Medulla oblongata (tissue), 1 donor: ENCODE measurements at regions not wholly inside any gene's neighbourhood (a gene's known extent, or its start where the extent isn't known, plus 50 kb on each side); places are given as distances from the start of the nearest gene placed in this dataset.
A peak's percentile ranks its signal among the peaks of the same experiment; 100 is the strongest.

Source experiments
- DNase-seq: peaks from one replicate; pipeline ENCODE4 v3.0.0-alpha.2; 2015; ENCODE audit errors: extremely low spot score

DNA sequence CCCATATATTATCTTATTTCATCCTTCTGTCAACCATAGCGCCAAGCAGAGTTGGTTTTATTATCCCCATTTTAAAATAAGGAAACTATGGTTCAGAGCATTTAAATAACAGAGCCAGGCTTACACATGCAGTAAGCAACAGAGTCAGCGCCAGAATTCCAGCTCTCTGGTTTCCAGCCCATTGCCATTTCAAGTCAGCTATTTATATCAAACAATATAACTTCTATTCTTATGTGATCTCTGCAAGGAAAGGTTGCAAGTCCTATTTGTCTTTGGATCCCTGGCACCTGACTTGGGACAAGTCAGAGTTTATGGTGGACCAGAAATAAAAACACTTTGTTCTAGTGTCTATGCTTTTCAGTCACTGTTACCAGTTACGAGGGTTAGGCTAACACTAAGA lies 174.1 kb upstream of the EEA1 start:
- no peak for DNase-seq

DNA sequence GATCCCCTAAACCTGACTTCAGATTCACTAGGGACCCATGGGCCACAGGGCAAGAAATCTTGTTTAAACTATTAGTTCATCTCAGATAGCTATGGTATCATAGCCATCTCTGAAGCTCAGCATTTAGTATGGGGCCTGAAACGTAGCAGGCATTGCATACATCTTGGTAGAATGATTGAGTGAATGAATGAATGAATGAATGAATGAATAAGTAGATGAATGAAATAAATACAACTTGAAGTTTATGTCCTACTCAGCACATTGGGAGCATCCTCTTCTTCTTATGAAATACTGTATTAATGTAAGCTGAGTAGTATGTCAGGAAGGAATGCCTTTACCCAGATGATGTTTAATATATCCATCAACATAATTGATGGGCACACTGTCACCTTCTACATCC lies 175.4 kb upstream of the EEA1 start:
- DNase-seq: no peak

DNA sequence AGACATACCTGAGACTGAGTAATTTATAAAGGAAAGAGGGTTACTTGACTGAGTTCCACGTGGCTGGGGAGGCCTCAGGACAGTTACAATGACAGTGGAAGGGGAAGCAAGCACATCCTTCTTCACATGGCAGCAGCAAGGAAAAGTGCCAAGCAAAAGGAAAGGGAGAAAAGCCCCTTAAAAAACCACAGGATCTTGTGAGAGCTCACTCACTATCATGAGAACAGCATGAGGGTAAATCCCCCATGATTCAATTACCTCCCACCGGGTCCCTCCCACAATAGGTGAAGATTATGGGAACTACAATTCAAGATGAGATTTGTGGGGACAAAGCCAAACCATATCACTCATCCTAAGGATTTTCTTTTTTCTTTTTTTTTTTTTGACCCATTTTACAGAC lies 177.8 kb upstream of the EEA1 start:
- DNase-seq: no peak

DNA sequence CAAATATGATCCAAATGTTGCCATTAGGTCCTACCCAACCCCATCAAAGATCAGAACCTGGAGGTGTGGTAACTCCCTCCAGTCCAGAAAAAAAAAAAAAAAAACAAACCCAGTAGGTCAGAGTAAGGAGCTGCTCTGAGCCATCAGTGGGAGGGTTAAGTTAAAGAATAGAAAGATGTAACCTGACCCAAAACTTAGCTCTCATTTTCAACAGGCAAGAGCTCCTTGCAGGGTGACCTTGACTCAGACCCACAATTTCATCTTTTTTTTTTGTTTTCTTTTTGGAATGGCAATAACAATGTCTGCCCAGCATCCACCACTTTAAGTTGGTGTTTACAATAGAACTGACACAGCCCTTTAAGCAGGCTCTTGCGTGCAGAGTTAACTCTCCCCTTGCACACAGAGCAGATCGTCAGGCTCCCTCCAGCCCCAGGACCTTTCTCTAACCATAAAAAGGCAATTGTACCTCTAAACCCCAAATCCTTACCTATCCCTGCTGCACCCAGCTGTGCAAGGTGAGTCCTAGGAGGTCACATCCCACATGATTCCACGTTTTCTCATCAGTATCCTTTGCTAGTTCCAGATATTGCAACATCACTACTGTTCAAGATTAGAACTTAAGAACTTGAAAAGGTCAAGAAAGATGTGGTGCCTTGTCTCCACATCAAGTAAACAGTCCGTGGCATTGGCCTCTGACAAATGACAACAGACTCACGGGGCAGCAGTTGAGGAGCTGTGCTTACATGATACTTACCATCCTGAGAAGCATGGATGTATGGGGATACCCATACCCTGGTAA lies 178.6 kb upstream of the EEA1 start:
- no peak for DNase-seq

DNA sequence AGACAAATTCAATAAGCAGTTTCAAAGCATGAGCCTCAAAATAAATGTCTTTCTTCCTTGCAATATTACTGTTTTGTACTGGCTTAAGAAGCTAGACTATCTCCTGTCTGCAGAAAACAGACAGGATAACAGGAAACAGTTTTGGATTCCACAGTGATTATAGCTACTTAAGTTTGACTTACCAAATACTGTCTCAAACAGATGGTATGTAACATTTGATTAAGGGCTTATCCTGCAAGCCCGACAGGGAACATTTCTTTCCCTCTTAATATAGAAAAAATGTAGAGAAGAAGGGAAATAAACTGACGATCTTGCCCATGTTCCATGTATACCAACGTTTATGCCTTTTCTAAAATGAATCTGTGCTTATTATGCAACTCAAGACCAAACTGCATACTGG lies 179.9 kb upstream of the EEA1 start:
- no peak for DNase-seq

DNA sequence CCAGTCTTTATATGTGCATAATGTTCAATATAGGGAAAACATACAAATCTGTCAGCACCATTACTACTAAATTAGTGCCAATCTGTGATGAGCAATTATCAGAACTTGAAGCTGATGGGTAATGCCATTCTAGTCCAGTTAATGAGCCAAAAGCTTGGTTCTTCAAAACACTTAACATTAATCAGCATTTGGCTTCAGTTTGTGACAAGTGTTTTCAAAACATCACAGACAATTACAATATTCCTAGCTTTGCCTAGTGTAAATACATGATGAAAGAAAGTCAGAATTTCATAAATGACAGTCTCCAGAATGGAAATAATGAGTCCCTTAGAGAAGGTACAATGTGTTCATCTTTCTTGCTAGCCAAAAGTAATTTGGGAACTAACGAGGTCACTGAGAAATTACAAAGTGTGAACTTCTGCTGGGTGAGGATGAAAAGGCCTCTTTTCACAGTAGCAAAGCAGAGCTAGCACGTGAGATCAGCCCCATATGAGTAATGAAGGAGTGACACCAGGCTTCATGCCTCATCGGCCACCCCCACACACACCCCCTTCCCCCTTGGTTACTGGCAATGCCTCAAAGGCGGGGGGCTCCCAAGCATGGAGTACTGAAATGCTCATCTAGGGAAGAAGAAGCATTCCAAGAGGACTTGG lies 180.6 kb upstream of the EEA1 start:
- DNase-seq: no peak

DNA sequence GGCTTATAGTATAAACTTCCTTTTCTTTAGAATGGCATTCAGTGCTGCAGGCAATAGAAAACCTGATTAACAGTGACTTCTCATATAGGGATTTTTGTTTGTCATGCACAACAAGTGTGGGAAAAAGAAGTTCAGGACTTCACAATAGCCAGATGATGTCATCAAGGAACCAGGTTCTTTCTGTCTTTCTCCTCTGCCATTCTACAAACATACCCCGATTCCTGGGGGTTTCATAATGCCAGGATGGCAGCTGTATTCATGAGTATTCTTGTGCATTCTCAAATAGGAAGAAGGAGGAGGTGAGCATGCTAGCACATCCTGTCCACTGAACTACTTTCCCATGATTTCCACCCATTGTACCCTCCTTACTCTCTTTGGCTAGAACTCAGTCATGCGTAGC lies 182.7 kb upstream of the EEA1 start:
- DNase-seq: no peak

DNA sequence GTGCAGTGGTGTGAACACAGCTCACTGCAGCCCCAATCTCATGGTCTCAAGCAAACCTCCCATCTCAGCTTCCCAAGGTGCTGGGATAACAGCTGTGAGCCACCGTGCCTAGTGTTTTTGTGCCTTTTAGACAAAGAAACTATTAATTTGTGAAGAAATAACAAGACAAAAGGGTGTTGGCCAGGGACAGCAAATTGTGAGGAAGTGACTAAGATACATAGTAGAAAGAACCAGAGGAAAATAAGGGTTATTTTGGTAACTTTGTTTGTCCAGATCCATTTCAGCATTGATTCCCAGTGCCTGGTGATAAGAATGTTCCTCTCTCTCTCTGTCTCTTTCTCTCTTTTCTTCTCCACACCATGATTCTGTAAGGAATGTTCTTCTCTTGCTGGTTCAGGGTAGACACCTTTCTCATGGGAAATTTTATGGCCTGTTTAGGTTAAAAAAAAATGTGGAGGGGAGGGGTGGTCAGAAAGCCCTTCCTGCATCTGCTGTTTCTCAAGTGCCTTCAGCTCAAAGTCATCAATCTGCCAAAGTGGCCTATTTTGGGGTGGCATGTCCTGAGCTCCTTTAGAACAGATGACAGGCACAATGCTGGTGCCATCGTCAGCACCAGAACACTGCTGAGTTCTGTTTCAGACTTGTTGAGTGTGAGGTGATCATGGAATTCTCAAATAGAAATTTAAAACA lies 184.4 kb upstream of the EEA1 start:
- DNase-seq: no peak

DNA sequence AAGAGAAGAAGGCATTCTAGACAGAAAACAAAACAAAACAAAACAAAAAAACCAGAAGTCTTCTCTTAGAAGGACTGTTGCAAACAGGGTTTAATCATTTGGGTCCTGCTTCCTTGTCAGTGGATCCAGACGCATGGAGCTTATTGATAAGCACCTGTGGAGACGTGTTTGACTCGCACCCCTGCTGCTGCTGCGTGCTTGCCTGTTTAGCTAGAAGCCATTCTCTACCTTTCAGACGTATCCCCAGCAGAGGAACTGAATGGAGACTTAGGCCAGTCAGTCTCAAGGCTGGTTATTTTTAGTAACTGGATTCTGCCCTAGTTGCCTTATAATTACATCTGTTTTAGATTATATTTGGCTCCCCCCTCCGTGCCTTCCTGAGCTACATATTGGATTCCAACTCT lies 186.1 kb upstream of the EEA1 start:
- no peak for DNase-seq

DNA sequence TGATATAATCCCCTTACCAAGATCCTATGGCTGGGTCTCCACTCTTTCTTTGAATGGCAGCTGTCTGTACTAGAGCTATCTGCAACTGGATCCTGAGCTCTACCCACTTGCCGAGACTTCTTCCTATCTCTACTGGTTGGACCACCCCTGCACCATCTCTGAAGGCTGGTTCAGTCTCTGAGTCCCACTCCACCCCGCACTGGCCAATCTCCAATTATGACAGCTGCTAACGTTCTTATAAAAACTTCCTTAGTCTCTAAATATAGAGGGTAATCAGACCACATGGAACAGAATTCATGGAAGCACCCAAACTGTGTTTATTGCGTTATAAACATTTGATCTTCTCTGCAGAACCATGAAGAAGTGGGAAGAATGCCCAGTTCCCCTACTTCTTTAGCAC lies 186.6 kb upstream of the EEA1 start:
- DNase-seq: no peak

DNA sequence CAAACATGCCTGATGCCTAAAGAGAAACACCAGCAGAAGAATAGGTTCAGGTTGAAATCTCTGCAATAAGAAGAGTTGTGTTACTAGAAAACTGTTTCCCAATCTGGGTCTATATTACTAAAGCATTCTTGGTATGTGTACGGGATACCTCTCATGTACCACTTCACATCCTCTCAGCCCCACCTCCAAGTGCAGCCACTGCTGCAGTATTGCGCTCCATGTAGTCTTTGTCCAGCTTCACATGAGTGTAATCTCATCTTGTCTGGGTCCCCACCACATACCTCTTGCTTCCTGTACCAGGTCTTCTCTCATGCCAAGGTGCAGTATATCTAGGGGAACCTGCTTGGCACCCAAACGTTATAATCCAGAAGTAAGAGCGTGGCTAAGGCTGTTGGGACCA lies 187.5 kb upstream of the EEA1 start:
- no peak for DNase-seq

DNA sequence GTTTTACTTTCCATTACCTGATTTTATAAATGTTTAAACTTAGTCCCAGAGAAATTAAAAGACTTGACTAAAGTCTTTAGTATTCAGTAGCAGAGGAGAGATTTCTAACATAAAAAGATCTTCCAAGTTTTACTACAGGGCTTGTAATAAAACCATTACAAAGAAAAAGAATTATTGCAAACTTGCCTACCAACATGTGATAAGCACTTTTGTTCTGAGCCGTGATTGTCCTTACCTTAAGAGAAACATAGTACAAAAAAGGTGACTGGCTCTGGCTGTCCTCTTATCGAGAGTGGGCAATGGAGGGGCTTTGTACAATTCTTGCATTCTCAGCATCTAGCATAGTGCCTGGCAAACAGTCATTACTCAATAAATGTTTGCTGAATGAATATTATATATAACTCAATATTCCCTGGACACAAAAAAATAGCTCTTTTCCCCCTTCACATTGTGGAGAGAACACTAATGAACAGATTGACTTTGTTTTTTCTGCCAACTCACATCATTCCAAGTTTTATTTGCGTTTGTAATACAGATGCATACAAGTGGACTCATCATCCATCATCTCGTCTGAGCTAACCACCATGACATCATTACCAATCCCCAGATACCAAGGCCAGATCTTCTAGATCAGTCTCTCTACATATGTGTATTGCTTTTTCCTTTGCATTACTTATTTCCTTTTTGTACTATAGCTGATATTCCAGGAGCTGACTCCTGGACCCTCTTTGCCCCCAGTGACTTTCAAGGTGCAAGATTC lies 192.8 kb upstream of the EEA1 start:
- DNase-seq: no peak

DNA sequence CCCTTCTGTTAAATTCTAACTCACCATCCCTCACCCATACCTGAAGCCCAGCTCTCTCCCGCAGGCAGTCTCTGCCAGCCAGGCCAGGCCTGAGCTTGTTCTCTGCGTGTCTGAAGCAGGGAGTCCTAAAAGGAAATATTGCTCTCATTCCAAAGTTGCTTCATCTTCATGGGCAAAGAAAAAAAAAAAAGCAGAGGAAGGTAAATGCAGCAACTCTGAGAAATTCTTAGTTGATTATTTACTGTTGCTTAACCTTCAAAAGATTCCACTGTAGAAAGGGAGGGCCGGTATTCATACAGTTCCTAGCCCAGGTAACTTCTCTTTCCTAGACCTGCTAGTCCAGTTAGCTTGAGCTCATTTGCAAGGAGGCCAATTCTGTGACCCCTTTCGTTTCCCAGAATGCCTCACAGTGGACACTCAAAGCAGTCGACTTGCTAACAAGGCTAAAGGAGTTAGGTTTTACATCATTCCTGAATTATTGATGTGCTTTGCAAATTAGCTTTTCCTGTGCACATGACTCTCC lies 193.5 kb upstream of the EEA1 start:
- no peak for DNase-seq

DNA sequence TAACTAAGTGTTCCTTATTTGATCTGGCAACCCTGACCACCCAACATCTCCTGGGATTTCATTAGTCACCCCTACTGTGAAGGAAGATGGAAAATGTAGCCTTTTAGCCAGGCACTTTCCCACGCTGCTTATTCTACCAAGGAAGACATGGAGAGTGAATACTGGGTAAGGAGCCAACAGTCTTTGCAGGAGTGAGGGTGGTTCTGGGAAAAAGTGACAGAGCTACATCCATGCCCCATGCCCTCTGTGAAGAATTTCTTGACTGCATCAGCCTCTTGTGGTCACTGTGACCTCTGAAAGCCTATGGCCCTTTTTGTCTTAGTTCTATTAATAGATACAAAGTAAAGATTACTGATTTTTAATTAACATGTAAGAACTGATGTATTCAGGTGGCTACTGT lies 196.0 kb upstream of the EEA1 start:
- DNase-seq: no peak

DNA sequence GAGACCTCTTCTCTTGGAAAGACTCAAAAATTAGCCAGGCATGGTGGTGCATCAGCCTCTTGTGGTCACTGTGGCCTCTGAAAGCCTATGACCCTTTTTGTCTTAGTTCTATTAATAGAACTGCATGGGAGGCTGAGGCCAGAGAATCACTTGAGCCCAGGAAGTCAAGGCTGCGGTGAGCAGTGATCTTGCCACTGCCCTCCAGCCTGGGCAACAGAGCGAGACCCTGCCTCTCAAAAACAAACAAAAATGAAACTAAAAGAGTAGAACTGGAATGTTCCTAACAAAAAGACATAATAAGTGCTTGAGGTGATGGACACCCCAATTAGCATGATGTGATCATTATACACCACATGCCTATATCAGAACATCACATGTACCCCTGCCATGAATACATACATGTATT lies 197.0 kb upstream of the EEA1 start:
- no peak for DNase-seq

DNA sequence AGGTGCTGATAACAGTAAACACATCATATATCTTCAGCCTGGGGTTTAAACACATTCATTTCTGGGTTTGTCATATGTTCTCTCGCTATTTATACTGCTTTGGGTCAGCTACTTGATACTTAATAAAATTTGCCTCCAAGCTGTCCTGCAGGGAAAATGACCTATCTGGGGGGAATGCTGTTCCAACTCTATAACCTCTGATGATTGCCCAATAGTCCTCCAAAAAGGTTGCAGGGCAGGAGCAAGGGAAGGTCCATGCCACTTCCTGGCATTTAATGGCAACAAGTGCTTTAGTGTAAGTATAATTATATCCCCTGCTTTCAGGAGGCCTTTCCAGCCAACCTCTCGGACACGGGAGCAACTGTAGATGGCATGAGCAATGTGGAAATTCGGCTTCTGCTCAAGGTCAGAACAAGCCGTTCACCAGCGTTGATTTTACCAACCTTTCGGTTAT lies 198.0 kb upstream of the EEA1 start:
- DNase-seq: no peak

DNA sequence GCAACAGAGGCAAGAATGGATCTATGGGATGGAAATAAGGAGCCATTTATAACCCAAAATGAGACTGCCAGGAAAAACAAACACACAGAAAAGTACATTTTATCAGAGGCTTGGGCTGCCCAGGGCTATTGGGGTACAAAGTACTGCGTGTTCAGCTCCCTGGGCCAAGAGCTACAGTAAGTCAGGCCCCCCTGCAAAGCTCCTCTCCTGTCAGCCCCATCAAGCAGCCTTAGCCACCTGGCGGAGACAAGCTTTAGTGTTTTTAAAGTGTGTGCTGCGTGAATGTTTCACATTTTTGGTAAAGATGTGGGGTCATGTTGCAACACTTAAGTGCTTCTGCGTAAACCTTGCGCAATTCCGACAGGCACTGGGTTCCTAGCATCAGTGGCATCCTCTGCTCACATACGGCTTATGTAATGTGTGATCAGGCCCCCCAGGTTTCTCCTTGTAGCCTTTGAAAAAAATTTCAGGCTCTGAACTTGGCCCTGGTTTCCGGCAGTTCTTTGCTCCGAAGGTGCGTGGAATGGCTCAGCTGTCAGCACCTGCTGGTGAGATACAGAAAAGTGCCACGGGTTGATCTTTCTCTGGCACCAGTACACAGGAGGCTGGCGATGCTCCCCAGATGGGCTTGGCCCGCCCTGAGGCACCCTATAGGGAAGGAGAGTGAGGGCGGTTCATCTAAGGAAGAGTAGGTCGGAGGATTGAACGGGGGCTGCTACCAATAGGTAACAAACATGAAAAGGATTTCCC lies 198.7 kb upstream of the EEA1 start:
- DNase-seq: peak; percentile 14

DNA sequence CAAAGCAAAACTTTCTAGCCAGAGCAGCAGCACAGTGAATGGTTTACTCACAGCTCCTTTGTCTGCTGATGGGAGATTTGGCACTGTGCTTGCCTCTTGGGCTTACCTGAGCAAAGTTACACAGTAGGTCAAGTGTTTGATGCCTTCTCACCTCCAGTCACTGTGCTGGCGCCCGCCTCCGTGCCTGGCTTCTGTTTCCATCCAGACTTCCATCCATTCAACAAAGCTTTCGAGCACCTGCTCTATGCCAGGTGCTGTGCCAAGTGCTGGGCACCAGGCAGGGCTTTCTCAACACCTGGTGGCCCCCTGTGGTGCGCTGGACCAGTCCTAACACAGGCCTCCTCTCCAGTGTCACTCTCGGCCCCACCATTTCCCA lies 199.2 kb upstream of the EEA1 start:
- DNase-seq: no peak

DNA sequence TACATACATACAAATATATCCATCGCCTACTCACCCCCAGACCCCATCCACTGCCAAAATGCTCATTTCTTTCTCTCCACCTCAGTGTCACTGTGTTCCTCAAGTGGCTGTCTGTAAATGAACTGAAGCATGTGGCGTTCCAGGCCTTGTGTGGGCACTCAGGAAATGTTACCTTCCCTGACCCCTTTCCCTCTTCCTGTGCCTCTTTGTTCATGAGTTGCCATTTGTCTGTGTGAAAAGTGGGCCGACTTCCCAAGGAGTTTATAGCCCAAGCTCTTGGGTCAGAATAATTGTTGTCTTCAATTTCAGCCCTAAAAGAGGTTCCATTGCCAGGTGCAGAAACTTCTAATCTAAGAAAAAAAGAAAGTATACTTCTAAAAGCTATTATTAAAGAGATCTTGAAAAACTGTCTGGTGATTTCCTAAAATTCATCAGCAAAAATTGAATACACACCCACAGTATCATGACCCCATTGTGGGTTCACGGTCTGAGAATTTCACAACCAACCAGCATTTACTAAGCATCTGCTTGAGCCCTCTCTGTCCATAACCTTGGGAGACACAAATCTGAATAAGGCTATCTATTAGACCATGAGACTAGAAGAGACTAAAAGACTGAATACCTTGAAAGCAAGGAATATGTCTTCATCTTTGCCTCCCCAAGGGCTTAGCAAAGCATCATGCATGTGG lies 201.4 kb upstream of the EEA1 start:
- no peak for DNase-seq

DNA sequence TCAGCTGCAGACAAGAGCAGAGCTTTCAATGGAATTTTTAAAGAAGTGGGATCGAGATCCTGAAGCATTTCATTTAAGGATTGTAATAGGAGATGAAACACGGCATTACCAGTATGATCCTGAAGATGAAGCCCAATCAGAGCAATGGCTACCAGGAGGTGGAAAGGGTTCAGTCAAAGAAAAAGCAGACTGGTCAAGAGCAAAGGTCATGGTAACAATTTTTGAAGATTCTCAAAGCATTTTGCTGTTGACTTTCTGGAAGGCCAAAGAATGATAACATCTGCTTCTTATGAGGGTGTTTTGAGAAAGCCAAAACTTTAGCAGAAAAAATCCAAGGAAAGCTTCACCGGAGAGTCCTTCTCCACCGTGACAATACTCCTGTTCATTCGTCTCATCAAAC lies 204.3 kb upstream of the EEA1 start:
- DNase-seq: no peak
